Peyer's patch (tissue), 4 donors: ENCODE measurements at regions not wholly inside any gene's neighbourhood (a gene's known extent, or its start where the extent isn't known, plus 50 kb on each side); places are given as distances from the start of the nearest gene placed in this dataset.

Source experiments
- CTCF ChIP-seq, 6 experiments: fragments of 450-650 bp in 4 of 6; fragments of 200-600 bp in 2 of 6; sonication (generic) in 1 of 6; IDR thresholded peaks; one replicate each; pipeline ENCODE4 v1.5.1; 2017 to 2019; ENCODE audit warnings: antibody characterized with exemption in 6 of 6, mild to moderate bottlenecking in 3 of 6, moderate library complexity in 1 of 6
- POLR2A ChIP-seq, 2 donors: fragments of 450-650 bp; IDR thresholded peaks; one replicate each; pipeline ENCODE4 v1.5.1; 2017; ENCODE audit warnings: antibody characterized with exemption in 2 of 2, mild to moderate bottlenecking in 2 of 2, moderate library complexity in 2 of 2

GRCh38 chrX:805103-805670, 174.6 kb downstream of the SHOX start:
- TF ChIP-seq CTCF (IDR thresholded peaks at IDR 0.05) (no peak), POLR2A (IDR thresholded peaks at IDR 0.05) (no peak)
